ENCODE measurements at regions not wholly inside any gene's neighbourhood (a gene's known extent, or its start where the extent isn't known, plus 50 kb on each side); places are given as distances from the start of the nearest gene placed in this dataset.
"Not testable (repeated sequence)": the region's sequence is repeated elsewhere in the genome, so short reads cannot be mapped to it uniquely, and the experiment has no call there.

- DNase-seq (ENCODE audit: low read depth in 1 of 2, low spot score in 1 of 2) = no peak
These were observed 663.7 kb upstream of the LRATD1 start for GRCh38 chr2:13968811-13969210.

GRCh38 chr2:13986119-13986720, 646.3 kb upstream of the LRATD1 start:
- DNase-seq (ENCODE audit: low read depth in 1 of 2, low spot score in 1 of 2) = no peak

GRCh38 chr2:13996527-13996926, 636.0 kb upstream of the LRATD1 start:
- DNase-seq (ENCODE audit: low read depth in 1 of 2, low spot score in 1 of 2) = no peak

DNA sequence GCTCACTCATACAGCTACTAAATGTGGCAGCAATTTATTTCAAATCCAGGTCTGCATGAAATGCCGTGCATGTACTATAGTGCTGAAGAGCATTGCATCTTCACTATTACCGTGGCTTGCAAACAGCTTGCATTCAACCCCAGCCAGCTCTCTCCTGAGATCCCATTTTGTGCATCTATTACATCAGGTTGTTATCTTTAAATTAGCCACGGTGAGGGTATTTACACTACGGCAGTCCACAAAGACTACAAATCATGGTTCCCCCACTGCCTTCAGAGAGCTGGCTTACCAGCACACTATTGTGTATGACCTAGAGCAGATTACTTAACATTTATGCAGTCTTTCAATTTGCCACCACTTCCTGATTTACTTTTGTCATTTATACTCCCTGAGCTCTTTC, 621.3 kb upstream of the LRATD1 start:
- no peak for DNase-seq (ENCODE audit: low read depth in 1 of 2, low spot score in 1 of 2)

GRCh38 chr2:14015113-14015630, 617.3 kb upstream of the LRATD1 start:
- no peak for DNase-seq (ENCODE audit: low read depth in 1 of 2, low spot score in 1 of 2)

- no peak for DNase-seq (ENCODE audit: low read depth in 1 of 2, low spot score in 1 of 2)
These were observed 616.1 kb upstream of the LRATD1 start for GRCh38 chr2:14016289-14016955.

DNA sequence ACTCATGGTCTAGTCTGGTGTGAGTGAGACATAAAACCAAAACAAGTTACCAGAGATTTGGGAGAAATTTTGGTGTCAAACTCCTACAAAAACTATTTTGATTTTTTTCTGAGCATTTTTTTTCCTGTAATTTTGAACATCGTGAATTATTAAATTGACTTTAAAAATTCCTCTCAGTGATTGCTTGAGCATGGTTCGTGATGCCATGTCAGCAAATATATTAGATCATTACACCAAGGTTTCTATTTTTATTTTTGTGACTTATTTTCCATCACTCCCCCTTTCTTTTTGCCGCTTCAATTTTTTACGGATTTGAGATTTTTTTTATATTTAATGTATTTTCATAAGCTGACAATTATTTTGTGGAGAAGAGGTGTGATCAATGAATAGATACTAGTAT, 613.9 kb upstream of the LRATD1 start:
- no peak for DNase-seq (ENCODE audit: low read depth in 1 of 2, low spot score in 1 of 2)

- DNase-seq (ENCODE audit: low read depth in 1 of 2, low spot score in 1 of 2) = no peak
These were observed 609.0 kb upstream of the LRATD1 start for GRCh38 chr2:14023558-14023957.

DNA sequence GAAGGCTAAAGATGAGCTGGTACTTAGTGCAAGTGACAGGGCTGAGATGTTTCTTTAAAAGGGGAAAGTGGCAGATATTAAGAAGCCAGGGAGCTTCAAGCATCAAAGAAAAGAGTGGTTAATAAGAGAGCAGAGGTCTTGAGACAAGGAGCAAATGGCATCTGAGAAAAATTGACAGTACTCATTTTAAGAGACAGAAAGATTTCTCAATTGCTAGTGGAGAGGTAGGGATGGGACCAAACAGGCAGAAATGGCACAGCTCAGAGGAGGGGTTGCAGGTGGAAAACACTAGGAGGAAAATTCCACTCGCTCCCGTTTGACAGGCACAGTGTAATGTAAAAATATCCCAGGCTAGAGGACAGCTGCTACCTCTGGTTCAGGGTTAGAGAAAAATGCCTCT, 593.4 kb upstream of the LRATD1 start:
- DNase-seq (ENCODE audit: low read depth in 1 of 2, low spot score in 1 of 2) = no peak

DNA sequence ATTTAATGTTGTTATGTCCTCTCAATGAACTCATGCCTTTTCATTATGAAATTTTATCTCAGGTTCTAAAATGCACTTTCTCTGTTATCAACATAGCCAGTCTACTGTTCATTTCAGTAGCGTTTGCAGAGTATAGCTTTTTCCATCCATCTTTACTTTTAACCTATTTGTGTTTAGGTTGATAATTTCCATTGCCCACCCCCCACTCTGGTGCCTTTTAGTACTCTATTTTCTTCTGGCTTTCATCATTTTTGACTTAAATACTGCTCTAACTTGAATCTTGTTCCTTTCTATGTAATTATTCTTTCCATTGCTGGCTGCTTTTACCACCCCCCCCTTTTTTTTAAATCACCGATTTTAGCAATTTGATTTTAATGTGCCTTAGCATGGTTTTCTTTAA, 585.0 kb upstream of the LRATD1 start:
- DNase-seq (ENCODE audit: low read depth in 1 of 2, low spot score in 1 of 2) = no peak

- DNase-seq (ENCODE audit: low read depth in 1 of 2, low spot score in 1 of 2) = no peak
These were observed 581.1 kb upstream of the LRATD1 start for GRCh38 chr2:14051401-14051800.

DNA sequence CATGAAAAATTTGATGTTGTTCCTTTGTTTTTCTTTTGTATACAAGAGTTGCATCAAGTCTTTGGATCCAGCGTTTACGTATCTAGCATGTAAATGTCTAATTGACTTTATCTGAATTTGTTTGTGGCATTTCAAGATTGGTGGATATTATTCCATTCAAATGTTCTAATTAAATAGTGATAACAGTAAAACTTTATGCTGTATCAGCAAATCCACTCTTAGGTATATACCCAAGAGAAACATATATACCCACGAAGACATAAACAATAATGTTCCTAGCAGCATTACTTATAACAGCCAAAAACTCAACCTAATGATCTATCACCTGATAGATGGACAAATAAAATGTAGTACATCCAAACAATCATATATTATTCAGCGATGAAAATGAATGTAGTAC, 579.4 kb upstream of the LRATD1 start:
- no peak for DNase-seq (ENCODE audit: low read depth in 1 of 2, low spot score in 1 of 2)

DNA sequence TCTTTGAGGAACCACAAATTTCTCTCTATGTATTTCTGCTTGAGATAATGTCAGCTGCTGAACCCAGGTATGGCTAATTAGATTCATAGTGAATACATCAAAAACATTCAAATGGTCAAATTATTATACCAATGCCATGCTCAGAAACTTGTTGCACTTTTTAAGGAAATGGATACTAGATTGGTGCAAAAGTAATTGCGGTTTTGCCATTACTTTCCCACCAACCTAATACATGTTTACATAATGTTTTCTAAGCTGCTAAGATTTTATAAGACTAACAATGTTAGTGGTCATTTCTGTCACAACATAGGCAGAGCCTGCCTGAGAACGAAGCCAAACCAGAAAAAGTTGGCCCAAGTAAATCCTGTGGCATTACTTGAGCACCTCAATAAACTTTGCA, 568.2 kb upstream of the LRATD1 start:
- DNase-seq (ENCODE audit: low read depth in 1 of 2, low spot score in 1 of 2) = no peak

- DNase-seq (ENCODE audit: low read depth in 1 of 2, low spot score in 1 of 2) = no peak
These were observed 560.2 kb upstream of the LRATD1 start for GRCh38 chr2:14072338-14072737.

- no peak for DNase-seq (ENCODE audit: low read depth in 1 of 2, low spot score in 1 of 2)
These were observed 557.8 kb upstream of the LRATD1 start for GRCh38 chr2:14074691-14075090.

DNA sequence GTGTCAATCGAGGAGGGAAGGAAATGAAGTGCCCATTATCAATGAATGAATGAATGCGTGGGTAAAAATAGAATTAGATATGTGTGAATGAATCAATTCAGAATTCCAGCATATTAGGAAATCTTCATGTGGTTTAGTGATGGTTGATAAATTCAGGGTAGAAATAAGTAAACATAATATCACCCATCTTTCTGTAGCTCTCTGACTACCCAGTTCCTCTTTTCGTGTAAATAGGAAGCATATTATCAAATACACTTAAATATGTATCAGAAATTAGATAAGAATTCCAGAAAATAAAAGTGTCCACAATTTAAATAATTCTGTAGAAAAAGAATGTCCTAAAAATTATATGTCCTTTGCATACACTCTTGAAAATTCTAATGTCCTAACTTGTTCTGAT, 552.9 kb upstream of the LRATD1 start:
- no peak for DNase-seq (ENCODE audit: low read depth in 1 of 2, low spot score in 1 of 2)

GRCh38 chr2:14081521-14081920, 551.0 kb upstream of the LRATD1 start:
- DNase-seq (ENCODE audit: low read depth in 1 of 2, low spot score in 1 of 2) = no peak

GRCh38 chr2:14082640-14083039, 549.9 kb upstream of the LRATD1 start:
- no peak for DNase-seq (ENCODE audit: low read depth in 1 of 2, low spot score in 1 of 2)

GRCh38 chr2:14094592-14094991, 537.9 kb upstream of the LRATD1 start:
- DNase-seq (ENCODE audit: low read depth in 1 of 2, low spot score in 1 of 2) = no peak

DNA sequence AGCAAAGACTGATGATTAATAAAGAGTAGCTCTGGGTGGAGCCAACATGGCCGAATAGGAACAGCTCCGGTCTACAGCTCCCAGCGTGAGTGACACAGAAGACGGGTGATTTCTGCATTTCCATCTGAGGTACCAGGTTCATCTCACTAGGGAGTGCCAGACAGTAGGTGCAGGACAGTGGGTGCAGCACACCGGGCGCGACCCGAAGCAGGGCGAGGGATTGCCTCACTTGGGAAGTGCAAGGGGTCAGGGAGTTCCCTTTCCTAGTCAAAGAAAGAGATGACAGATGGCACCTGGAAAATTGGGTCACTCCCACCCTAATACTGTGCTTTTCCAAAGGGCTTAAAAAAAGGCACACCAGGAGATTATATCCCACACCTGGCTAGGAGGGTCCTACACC, 533.4 kb upstream of the LRATD1 start:
- DNase-seq (ENCODE audit: low read depth in 1 of 2, low spot score in 1 of 2) = not testable (repeated sequence)

DNA sequence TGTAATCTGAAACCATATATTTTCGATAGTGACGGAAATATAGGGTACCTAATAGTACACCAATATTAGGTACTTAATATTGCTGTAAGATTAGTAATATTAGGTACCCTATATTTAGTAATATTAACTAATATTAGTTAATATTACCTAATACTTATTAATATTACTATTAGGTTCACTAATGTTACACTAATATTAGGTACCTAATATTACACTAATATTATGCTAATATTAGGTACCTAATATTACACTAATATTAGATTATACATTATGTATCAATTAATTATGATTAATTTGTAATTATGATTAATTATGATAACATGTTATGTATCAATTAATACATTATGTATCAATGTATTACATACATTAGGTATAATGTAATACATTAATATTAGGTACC, 518.2 kb upstream of the LRATD1 start:
- no peak for DNase-seq (ENCODE audit: low read depth in 1 of 2, low spot score in 1 of 2)

- no peak for DNase-seq (ENCODE audit: low read depth in 1 of 2, low spot score in 1 of 2)
These were observed 512.1 kb upstream of the LRATD1 start for GRCh38 chr2:14120376-14120775.

Data from activated CD4-positive, alpha-beta T cell treated with anti-CD3 and anti-CD28 coated beads, Interleukin-2, amount 50 U/mL, for 24 hours (primary cell).